GDM1 (cell line): ENCODE measurements at regions not wholly inside any gene's neighbourhood (a gene's known extent, or its start where the extent isn't known, plus 50 kb on each side); places are given as distances from the start of the nearest gene placed in this dataset.
A peak's percentile ranks its signal among the peaks of the same experiment; 100 is the strongest.

Experiments
- DNase-seq: peaks from one replicate; lab custom pipeline; 2025; lab: John Stamatoyannopoulos, UW

DNA sequence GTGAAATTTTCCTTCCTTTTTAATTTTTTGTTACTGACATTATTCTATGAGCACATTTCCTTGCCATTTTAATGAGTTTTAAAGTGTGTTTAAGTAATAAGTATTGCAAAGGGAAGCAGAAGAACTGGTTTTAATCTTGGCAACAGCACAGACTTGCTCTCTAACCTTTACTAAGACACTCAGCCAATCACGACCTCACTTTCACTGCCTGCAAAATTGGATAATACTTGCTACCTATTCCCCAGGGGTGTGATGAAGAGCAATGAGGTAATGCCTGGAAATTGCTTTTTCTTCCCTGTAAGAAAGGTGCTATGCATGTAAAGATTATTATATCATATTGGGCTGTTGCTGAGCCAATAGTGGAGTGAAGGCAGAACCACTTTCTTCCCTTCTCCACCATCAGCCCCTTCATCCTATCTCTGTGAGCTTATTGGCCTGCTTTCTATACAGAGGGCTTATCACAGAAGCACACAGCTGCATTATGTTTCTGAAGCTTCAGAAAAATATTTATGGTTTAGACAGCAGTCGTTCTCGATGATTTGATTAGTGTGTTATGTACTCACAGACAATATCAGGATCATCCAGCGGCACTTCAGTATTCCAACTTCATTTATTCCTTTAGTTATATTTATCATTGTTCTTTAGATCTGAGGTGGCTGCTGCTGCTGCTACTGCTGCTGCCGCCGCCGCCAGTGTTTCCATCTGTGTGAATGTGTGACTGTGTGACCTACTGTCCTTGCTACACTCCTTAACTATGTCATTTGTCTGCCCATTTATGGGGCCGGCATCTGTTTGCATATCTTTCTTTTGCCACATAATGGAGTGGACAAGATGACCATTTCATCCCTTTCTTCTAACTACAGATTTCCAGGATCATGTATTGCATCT is 255.1 kb downstream of the C4orf33 start:
- no peak for DNase-seq

DNA sequence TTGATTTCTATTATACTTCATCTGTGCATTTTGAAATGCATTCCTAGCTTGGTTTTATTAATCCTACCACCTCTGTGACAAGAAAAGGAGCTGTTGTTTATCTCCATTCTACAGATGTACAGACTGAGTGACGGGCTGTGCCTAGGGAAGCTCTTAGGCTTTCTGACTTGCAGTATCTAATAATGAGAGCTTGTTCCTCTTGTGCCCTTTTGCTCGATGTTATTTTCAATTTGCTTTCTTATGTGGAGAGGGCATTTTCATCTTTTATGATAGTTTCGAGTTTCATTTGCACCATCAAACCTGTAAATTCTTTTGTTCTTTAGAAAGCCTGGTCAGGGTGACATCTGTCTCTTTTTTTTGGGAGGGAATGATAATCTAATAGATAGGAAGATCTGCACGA is 256.5 kb downstream of the C4orf33 start:
- DNase-seq: no peak

GRCh38 chr4:129353490-129353889 is 257.5 kb downstream of the C4orf33 start:
- DNase-seq: no peak

DNA sequence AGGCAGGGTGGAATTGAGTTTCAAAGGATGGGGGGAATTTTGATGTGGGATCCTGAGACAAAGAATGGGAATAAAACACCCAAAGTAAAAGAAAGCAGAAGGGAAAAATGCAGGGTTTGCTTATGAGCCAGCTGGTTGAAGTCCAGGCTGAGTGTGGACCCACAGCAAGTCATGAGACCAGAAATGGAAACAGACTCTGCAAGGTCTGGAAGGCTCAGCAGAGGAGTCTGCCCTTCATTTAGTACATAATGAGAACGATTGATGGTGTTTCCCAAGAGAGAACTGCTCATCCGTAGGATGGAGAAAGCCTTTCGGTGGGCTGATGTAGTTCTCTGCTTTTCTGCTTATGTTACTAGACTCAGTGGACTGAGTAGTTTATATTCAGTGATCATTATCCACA is 259.1 kb downstream of the C4orf33 start:
- DNase-seq: no peak

GRCh38 chr4:129355516-129355915 is 259.6 kb downstream of the C4orf33 start:
- no peak for DNase-seq

- no peak for DNase-seq
These were observed 262.6 kb downstream of the C4orf33 start for GRCh38 chr4:129358571-129358970.

DNA sequence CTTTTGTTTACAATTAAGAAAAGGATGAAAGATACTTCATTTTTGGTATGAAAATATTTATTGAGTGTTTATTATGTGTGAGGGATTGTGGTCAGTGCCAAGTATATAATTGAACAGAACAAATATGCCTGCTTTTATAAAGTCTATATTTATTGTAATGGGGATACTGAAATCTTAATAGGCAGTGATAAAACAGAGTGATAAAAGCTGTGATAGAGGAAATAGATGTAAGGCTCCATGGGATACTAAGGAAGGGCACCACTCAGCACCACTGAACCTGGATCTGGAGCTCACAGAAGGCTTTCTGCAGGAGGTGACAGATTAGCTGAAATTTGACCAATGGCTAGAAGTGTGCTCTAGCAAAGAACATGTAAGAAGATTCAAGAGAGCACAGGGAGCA is 263.5 kb downstream of the C4orf33 start:
- DNase-seq: no peak

DNA sequence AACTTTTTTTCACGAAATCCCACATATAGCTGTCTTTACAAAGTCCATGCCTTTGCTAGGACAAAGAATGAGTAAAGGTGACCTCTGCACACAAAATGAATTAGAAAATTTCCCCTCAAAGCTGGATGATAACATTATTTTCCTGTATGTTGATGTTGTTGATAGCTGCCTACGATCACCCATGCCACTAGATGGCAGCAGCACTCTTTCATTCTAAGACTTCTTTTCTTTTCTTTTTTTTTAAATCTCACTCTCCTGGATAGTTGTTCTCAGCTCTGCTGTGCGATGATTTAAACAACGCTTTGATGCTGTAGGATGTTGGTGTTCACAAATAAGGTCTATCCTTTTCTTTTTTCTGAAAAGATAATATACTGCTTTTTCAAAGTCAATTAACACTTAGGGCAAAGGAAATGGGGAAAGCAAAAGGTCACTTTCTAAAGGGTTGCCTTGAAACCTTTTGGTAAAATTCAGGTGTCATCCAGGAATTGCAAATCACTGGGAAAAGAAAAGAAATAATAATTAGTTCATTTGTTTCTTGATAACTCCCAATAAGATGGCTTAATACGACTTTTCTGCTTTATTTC is 266.8 kb downstream of the C4orf33 start:
- peak; percentile 12 for DNase-seq

GRCh38 chr4:129364747-129365452 is 268.9 kb downstream of the C4orf33 start:
- DNase-seq: no peak

DNA sequence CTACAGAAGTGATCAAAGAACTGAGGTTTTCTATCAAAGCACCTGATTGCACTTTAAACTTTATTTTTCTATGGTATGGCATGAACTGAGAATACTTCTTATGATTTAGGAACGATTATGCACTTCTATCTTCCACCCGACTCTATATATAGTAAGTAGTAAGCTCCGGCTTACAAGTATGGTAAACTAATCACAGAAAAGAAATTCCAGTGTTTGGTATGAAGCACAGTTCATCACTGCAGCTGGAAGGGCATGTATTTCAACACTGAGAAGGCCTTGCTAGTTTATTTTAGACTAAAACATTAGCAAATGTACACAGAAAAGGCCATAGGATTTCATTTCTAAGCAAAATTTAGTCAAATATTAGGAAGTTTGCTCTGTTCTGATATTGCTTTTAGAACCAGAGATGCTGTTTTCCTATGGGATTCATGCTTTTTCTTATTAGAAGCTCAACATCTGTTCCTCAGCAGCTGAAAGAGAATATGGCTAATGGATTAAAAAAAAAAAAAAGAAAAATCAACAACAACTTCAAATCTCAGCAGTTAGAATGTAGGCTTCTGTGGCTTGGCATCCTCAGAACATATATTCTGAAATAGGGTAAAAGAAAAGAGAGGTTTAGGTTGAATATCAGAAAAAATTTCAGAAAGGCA is 273.5 kb downstream of the C4orf33 start:
- DNase-seq: no peak

- DNase-seq: no peak
These were observed 275.1 kb downstream of the C4orf33 start for GRCh38 chr4:129371065-129371464.

- DNase-seq: no peak
These were observed 276.0 kb downstream of the C4orf33 start for GRCh38 chr4:129371926-129372325.

DNA sequence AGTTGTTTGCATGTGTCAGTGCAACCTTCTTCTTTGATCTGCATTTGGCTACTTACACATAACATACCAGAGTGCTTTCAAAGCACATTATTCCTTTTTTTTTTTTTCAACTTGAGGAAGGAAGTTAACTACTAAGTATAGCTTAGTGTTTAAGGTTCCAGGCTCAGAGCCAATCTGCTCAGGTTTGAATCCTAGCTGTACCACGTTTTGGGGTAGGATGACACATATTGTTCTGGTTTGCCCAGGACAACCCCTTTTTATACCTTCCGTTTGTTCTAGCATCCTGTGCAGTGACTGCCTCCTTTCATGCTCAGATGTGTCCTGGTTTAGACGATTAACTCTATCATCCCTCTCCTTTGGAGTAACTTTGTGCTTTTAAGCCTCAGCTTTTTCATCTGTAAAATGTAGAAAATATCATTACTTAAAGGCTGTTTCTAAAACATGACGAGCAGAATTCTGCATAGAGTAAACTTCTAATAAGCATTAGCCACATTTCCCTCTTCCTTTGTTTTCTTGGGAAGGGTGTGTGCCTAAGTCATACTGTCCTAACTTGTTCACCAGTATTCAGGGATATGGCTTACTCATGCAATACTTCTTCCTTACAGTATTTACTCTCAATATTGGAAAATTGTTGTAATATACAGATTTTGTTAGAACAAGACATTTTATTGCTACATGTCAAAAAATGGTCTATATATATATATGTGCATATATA is 281.3 kb downstream of the C4orf33 start:
- no peak for DNase-seq

GRCh38 chr4:129378364-129378763 is 282.4 kb downstream of the C4orf33 start:
- no peak for DNase-seq

GRCh38 chr4:129379429-129379828 is 283.5 kb downstream of the C4orf33 start:
- no peak for DNase-seq

DNA sequence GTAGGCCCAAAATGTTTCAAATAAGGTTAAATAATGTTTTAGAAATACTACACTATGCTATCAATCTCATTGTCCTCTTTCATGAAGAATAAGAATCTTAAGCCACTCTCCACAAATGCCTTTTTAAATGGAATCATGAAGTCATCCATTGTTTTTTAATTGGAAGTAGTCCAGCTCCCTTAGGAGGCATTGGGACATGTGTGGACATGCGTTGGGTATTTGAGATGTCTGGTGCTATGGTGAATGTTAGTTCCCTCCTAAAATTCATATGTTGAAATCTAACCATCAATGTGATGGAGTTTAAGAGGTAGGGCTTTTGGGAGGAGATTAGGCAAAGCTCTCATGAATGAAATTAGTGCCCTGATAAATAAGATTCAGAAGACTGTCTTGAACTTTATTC is 289.0 kb downstream of the C4orf33 start:
- no peak for DNase-seq

- DNase-seq: no peak
These were observed 291.7 kb downstream of the C4orf33 start for GRCh38 chr4:129387666-129388065.

GRCh38 chr4:129393976-129394375 is 298.0 kb downstream of the C4orf33 start:
- no peak for DNase-seq

DNA sequence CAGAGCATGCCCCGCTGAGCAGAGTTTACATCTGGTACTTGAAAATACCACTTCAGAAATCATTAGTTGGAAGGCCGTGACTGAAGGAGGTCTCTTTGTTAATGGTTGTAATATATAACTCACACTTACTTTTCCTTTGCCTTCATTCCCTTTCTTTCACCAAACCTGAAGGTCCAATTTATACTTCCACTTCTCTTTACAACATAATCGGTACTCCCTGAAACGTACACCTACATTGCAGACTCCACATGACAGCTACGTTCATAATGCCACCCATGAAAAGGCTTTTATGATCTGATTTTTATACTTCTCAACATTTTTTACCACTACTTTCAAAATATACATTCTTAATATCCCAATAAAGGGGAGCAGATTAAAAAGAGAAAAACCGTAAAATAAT is 298.7 kb downstream of the C4orf33 start:
- DNase-seq: no peak

DNA sequence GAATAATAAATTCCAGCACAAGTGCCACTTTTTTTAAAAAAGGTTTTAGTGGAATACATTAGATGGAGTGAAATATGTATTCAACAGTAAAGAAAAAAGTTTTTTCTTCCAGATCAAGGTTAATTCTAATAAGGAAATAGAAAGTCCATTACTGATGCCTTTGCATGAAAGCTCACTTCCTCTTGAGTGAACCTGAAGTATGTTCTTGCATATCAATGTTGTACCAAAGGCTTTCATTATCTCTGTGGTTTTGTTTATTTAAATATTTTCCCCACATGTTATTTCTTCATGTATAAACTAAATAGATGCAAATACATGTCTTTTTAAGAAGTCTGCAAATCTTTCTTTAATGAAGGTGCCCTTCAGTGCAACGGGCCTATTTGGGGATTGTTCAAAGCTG is 307.9 kb downstream of the C4orf33 start:
- DNase-seq: no peak

DNA sequence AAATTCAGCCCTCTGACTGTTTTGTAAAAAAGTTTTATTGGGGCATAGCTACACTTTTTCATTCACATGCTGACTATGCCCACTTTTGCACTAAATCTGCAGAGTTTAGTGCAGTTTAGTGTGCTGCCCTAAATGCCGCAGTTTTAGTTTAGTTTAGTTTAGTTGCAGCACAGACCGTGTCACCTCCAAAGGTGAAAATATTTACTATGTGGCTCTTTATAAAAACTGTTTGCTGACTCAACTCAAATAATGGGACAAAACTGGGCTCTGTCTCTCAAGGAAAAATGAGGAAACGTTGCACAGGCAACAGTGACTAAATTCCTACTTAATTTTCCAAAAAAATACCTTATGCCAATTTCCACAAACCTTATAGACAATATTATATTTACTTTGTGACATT is 314.2 kb downstream of the C4orf33 start:
- DNase-seq: no peak

DNA sequence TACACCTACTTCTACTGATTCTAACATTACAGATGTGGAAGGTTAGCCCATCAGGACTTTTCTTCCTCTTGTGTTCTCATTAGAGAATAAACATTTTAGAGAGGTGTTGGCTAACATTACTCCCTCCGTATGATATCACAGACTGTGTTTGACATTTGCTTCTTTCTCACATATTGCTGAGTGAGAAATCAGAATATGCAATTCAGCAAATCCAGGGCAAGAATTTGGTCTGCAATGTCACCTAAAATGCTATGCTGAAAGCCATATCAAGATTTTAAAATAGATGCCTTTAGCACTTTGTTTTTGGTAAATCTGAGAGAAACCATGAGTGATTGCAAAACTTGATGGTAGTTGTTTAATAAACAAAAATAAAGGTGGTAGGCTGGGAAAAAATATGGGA is 319.1 kb downstream of the C4orf33 start:
- DNase-seq: no peak
